Osteoblast (primary cell): ENCODE measurements at regions not wholly inside any gene's neighbourhood (a gene's known extent, or its start where the extent isn't known, plus 50 kb on each side); places are given as distances from the start of the nearest gene placed in this dataset. TPM values are rescaled to one million over a fixed set of nuclear protein-coding genes. Genes with fewer than 3 reads are reported as not detected.

Experiments used
- DNase-seq: peaks from one replicate; pipeline ENCODE4 v3.0.0; 2011; ENCODE audit warnings: low spot score, mixed read lengths; ENCODE audit not compliant: insufficient read length; ENCODE audit errors: missing footprints
- H2AFZ ChIP-seq: 2 replicates; pipeline ENCODE4 v1.6.0; 2011; ENCODE audit warnings: mild to moderate bottlenecking, low read length
- H3K27ac ChIP-seq: 2 replicates; pipeline ENCODE4 v1.5.1; 2011; ENCODE audit warnings: mild to moderate bottlenecking, low read depth, low read length, moderate library complexity
- H3K27me3 ChIP-seq: 2 replicates; pipeline ENCODE4 v1.6.0; 2012; ENCODE audit warnings: mild to moderate bottlenecking, control low read depth, inconsistent platforms, low read length, moderate library complexity; ENCODE audit not compliant: insufficient read depth
- H3K36me3 ChIP-seq: 2 replicates; pipeline ENCODE4 v1.5.1; 2011; ENCODE audit warnings: mild to moderate bottlenecking, low read length, control low read depth, moderate library complexity; ENCODE audit not compliant: insufficient read depth
- H3K4me1 ChIP-seq: 2 replicates; pipeline ENCODE4 v1.5.1; 2011; ENCODE audit warnings: mild to moderate bottlenecking, low read length, control low read depth, moderate library complexity; ENCODE audit not compliant: insufficient read depth
- H3K4me2 ChIP-seq: 2 replicates; pipeline ENCODE4 v1.6.0; 2011; ENCODE audit warnings: mild to moderate bottlenecking, low read length; ENCODE audit not compliant: insufficient read depth
- H3K4me3 ChIP-seq: fragments of 200-600 bp; sonication (generic); 3 replicates; pipeline ENCODE4 v1.5.1; 2012; ENCODE audit warnings: mild to moderate bottlenecking, low read length, inconsistent platforms; ENCODE audit not compliant: insufficient read depth
- H3K79me2 ChIP-seq: 2 replicates; pipeline ENCODE4 v1.6.0; 2012; ENCODE audit warnings: mild to moderate bottlenecking, low read length, control low read depth, inconsistent platforms; ENCODE audit not compliant: insufficient read depth
- H3K9me3 ChIP-seq: 2 replicates; pipeline ENCODE4 v1.5.1; 2011; ENCODE audit warnings: low read depth, low read length, control low read depth
- H4K20me1 ChIP-seq: 2 replicates; pipeline ENCODE4 v1.6.0; 2012; ENCODE audit warnings: mild to moderate bottlenecking, low read length, control low read depth; ENCODE audit not compliant: insufficient read depth
- small RNA-seq: library from RNA; depleted of rRNA; stranded (forward); fragments of <200 nt; gene quantifications from one replicate; pipeline ENCODE3, GENCODE V24; 2012
- TF ChIP-seq, protein P1 (sequence below): IDR thresholded peaks from 2 replicates; pipeline ENCODE4 v1.5.1; 2011; ENCODE audit warnings: mild to moderate bottlenecking, low read depth, low read length, moderate library complexity; ENCODE audit errors: extremely low read depth

DNA sequence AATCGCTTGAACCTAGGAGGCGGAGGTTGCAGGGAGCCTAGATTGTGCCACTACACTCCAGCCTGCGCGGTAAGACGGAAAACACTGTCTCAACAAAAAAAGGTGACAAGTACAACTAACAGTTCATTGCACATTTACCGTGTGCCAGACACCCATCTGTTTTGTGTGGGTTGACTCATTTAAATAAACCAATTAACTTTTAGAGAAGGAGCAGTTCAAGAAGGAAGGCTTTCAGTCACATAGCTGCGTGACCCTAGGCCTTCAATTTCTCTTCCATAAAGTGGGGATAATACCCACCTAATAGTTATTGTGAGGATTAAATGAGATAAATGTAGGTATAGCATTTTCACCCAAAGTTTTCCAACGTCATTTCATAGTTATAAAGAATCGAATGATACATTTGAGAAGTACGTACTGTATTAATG, 52.3 kb upstream of the KDM7A start:
- TF ChIP-seq, protein P1, sequence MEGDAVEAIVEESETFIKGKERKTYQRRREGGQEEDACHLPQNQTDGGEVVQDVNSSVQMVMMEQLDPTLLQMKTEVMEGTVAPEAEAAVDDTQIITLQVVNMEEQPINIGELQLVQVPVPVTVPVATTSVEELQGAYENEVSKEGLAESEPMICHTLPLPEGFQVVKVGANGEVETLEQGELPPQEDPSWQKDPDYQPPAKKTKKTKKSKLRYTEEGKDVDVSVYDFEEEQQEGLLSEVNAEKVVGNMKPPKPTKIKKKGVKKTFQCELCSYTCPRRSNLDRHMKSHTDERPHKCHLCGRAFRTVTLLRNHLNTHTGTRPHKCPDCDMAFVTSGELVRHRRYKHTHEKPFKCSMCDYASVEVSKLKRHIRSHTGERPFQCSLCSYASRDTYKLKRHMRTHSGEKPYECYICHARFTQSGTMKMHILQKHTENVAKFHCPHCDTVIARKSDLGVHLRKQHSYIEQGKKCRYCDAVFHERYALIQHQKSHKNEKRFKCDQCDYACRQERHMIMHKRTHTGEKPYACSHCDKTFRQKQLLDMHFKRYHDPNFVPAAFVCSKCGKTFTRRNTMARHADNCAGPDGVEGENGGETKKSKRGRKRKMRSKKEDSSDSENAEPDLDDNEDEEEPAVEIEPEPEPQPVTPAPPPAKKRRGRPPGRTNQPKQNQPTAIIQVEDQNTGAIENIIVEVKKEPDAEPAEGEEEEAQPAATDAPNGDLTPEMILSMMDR, result no peak

More for the DNA sequence above, 52.3 kb upstream of the KDM7A start:
- Histone ChIP-seq H3K9me3 (no peaks in the 10 kb centered on the region), H3K27me3 (peaks cover 44% of the 10 kb centered on the region), H3K79me2 (no peaks in the 10 kb centered on the region), H3K27ac (no peak overlapping the region), H3K4me2 (no peak overlapping the region), H3K4me1 (peaks cover 5% of the 10 kb centered on the region), H2AFZ (no peak overlapping the region), H4K20me1 (no peaks in the 10 kb centered on the region), H3K36me3 (no peaks in the 10 kb centered on the region), H3K4me3 (no peak overlapping the region)
- no peak for DNase-seq

Small RNA genes lying in the stretch of these regions (small RNA-seq; reads per million reads assigned to genes)
- gene RNU1-58P, result not detected
